ENCODE measurements at regions not wholly inside any gene's neighbourhood (a gene's known extent, or its start where the extent isn't known, plus 50 kb on each side); places are given as distances from the start of the nearest gene placed in this dataset.

GRCh38 chr3:78041486-78041885 is 1001.6 kb downstream of the ROBO2 start:
- no peaks in the 10 kb centered on the region for H3K79me1 ChIP-seq (ENCODE audit: insufficient read depth, low read depth, low read length, poor library complexity, severe bottlenecking)
- H2BK12ac ChIP-seq (ENCODE audit: insufficient read length, low read depth, low read length): no peak overlapping the region
- no peak overlapping the region for H3K14ac ChIP-seq (ENCODE audit: insufficient read depth, low read length)
- no peak overlapping the region for H3K4me2 ChIP-seq (ENCODE audit: insufficient read depth, insufficient read length, low read length)
- no peaks in the 10 kb centered on the region for H3K9me3 Mint-ChIP-seq
- H3T11ph ChIP-seq (ENCODE audit: low read length): no peak overlapping the region
- no peaks in the 10 kb centered on the region for H3K9me3 ChIP-seq (ENCODE audit: control insufficient read depth, low read depth, low read length)
- peaks cover 15% of the 10 kb centered on the region in 2 experiments for H3K4me1 Mint-ChIP-seq
- 0 out of 2 replicates have a peak, but pooled peaks cover 3% of the 10 kb centered on the region for H3K4me1 ChIP-seq (ENCODE audit: insufficient read depth, low read length)
- no peaks in the 10 kb centered on the region for H3K36me3 Mint-ChIP-seq (ENCODE audit: insufficient read depth in 1 of 3, low read depth in 3 of 3)
- no peak overlapping the region for H4K8ac ChIP-seq (replicated peaks; ENCODE audit: insufficient read length, low read depth, low read length)
- no peaks in the 10 kb centered on the region for H3K27me3 Mint-ChIP-seq (ENCODE audit: low read depth)
- no peak for DNase-seq
- H3K4me3 Mint-ChIP-seq: no peak overlapping the region
- no peak overlapping the region for H2BK20ac ChIP-seq (ENCODE audit: low read depth, low read length, poor library complexity, severe bottlenecking)
- WGBS (ENCODE audit: extremely low coverage, insufficient read length, low lambda C conversion rate): no CpG with 5 or more reads among the region's 1 CpG
- TF ChIP-seq CTCF (conservative IDR thresholded peaks at IDR 0.05): no peak
- H2AFZ ChIP-seq (ENCODE audit: low read length): no peak overlapping the region
- H3K4ac ChIP-seq (ENCODE audit: low read depth, low read length): no peak overlapping the region
- H2AK5ac ChIP-seq (ENCODE audit: insufficient read length, low read length): no peak overlapping the region
- H4K5ac ChIP-seq (ENCODE audit: insufficient read length, low read depth, low read length): no peak overlapping the region
- no peak overlapping the region for H3K56ac ChIP-seq (ENCODE audit: insufficient read length, low read depth, low read length)
- no peak overlapping the region for H3K9ac ChIP-seq (ENCODE audit: extremely low read depth, insufficient read length, low read length)
- H3K27ac Mint-ChIP-seq: no peak overlapping the region
- H3K18ac ChIP-seq (ENCODE audit: insufficient read length, low read depth, low read length): no peak overlapping the region
- H3K23me2 ChIP-seq (ENCODE audit: insufficient read length, low read depth, low read length, poor library complexity, severe bottlenecking): no peaks in the 10 kb centered on the region
- H4K20me1 ChIP-seq (ENCODE audit: control insufficient read depth, insufficient read depth, insufficient read length): no peaks in the 10 kb centered on the region
- H3K27ac ChIP-seq (ENCODE audit: insufficient read length, low read depth, low read length): no peak overlapping the region
- H3K79me2 ChIP-seq (ENCODE audit: insufficient read depth, low read length): no peaks in the 10 kb centered on the region
- no peak overlapping the region for H4K91ac ChIP-seq (ENCODE audit: insufficient read length, low read depth, low read length)
- H2BK15ac ChIP-seq (ENCODE audit: low read depth, low read length): no peak overlapping the region
- H3K23ac ChIP-seq (ENCODE audit: insufficient read length, low read depth, low read length): no peak overlapping the region
- H3K27me3 ChIP-seq (ENCODE audit: insufficient read depth, low read length): no peaks in the 10 kb centered on the region
- H2BK5ac ChIP-seq (ENCODE audit: insufficient read length, low read length): no peak overlapping the region
- no peak overlapping the region for H2BK120ac ChIP-seq (ENCODE audit: low read depth, low read length, poor library complexity, severe bottlenecking)
